T-helper 2 cell (primary cell): ENCODE measurements at regions not wholly inside any gene's neighbourhood (a gene's known extent, or its start where the extent isn't known, plus 50 kb on each side); places are given as distances from the start of the nearest gene placed in this dataset.

Experiments used
- DNase-seq, 5 experiments: peaks; one replicate each; pipeline versions ENCODE4 v3.0.0 to v3.0.0-alpha.2; 2012 to 2022

- DNase-seq: no peak
Observed at GRCh38 chr4:182090186-182090585, 153.0 kb upstream of the TENM3 start.

- DNase-seq: no peak
Observed at GRCh38 chr4:182091128-182091527, 152.1 kb upstream of the TENM3 start.

GRCh38 chr4:182093431-182093831 lies 149.8 kb upstream of the TENM3 start:
- DNase-seq: no peak

- DNase-seq: no peak
Observed at GRCh38 chr4:182093935-182094334, 149.3 kb upstream of the TENM3 start.

- no peak for DNase-seq
Observed at GRCh38 chr4:182101618-182102017, 141.6 kb upstream of the TENM3 start.

GRCh38 chr4:182102576-182102975 lies 140.6 kb upstream of the TENM3 start:
- DNase-seq: no peak

GRCh38 chr4:182103614-182104319 lies 139.4 kb upstream of the TENM3 start:
- DNase-seq: no peak

GRCh38 chr4:182105416-182105815 lies 137.8 kb upstream of the TENM3 start:
- DNase-seq: no peak

GRCh38 chr4:182107931-182108330 lies 135.3 kb upstream of the TENM3 start:
- no peak for DNase-seq

- DNase-seq: no peak
Observed at GRCh38 chr4:182111586-182111985, 131.6 kb upstream of the TENM3 start.

- no peak for DNase-seq
Observed at GRCh38 chr4:182113779-182114178, 129.4 kb upstream of the TENM3 start.

- DNase-seq: no peak
Observed at GRCh38 chr4:182124359-182124758, 118.8 kb upstream of the TENM3 start.

- no peak for DNase-seq
Observed at GRCh38 chr4:182126096-182126495, 117.1 kb upstream of the TENM3 start.

- DNase-seq: no peak
Observed at GRCh38 chr4:182126603-182127002, 116.6 kb upstream of the TENM3 start.

GRCh38 chr4:182133033-182133432 lies 110.2 kb upstream of the TENM3 start:
- DNase-seq: no peak

- DNase-seq: no peak
Observed at GRCh38 chr4:182134261-182134660, 108.9 kb upstream of the TENM3 start.

GRCh38 chr4:182136201-182136600 lies 107.0 kb upstream of the TENM3 start:
- no peak for DNase-seq

GRCh38 chr4:182137343-182137742 lies 105.9 kb upstream of the TENM3 start:
- DNase-seq: no peak

- no peak for DNase-seq
Observed at GRCh38 chr4:182139491-182139890, 103.7 kb upstream of the TENM3 start.

GRCh38 chr4:182140547-182140946 lies 102.7 kb upstream of the TENM3 start:
- DNase-seq: no peak

GRCh38 chr4:182141061-182141460 lies 102.1 kb upstream of the TENM3 start:
- no peak for DNase-seq

GRCh38 chr4:182142176-182143085 lies 100.8 kb upstream of the TENM3 start:
- DNase-seq: peak in 1 of 5 experiments; percentile 10

- DNase-seq: no peak
Observed at GRCh38 chr4:182143086-182143821, 99.9 kb upstream of the TENM3 start.
